B cell (primary cell): ENCODE measurements at regions not wholly inside any gene's neighbourhood (a gene's known extent, or its start where the extent isn't known, plus 50 kb on each side); places are given as distances from the start of the nearest gene placed in this dataset.

ENCODE experiments used
- ATAC-seq: fragments of 200-7000 bp; cut with Tn5 transposase; one replicate; pipeline ENCODE4 v1.10.0; 2021; ENCODE audit warnings: low read depth, mild to moderate bottlenecking, moderate number of reproducible peaks, moderate library complexity
- CTCF ChIA-PET: fragments of 350-600 bp; sonication (Branson Sonifier 250); formaldehyde crosslinking; loops from one replicate; lab custom pipeline; 2021; ENCODE audit warnings: antibody characterized with exemption, inconsistent platforms; lab: Charles Lee
- POLR2A ChIA-PET: fragments of 350-600 bp; sonication (Branson Sonifier 250); formaldehyde crosslinking; loops from one replicate; lab custom pipeline; 2021; ENCODE audit warnings: antibody characterized with exemption; lab: Charles Lee
- DNase-seq: peaks from one replicate; pipeline ENCODE4 v3.0.0; 2013
- H2AFZ ChIP-seq: 2 replicates; pipeline ENCODE4 v1.6.1; 2012; ENCODE audit warnings: mild to moderate bottlenecking, low read depth, low read length; ENCODE audit not compliant: insufficient read depth, poor library complexity, severe bottlenecking
- H3K27ac ChIP-seq, 2 donors: 1 replicate in 1 of 2; 2 replicates in 1 of 2; pipeline ENCODE4 v1.5.1; 2012 to 2013; ENCODE audit warnings: low read length in 2 of 2, mild to moderate bottlenecking in 2 of 2, moderate library complexity in 1 of 2
- H3K27me3 ChIP-seq, 4 experiments: fragments of 200-600 bp in 1 of 4; sonication (generic) in 1 of 4; replicated peaks in 1 of 4; 1 replicate in 2 of 4; 2 replicates in 2 of 4; pipeline versions ENCODE4 v1.6.1 to v1.7.0; 2013 to 2016; ENCODE audit warnings: low read length in 3 of 4, mild to moderate bottlenecking in 2 of 4, mixed read lengths in 1 of 4, moderate library complexity in 1 of 4; ENCODE audit not compliant: insufficient read depth in 4 of 4, control insufficient read depth in 3 of 4; ENCODE audit errors: control extremely low read depth in 1 of 4
- H3K36me3 ChIP-seq, 2 experiments: replicated peaks in 1 of 2; 1 replicate in 1 of 2; 2 replicates in 1 of 2; pipeline versions ENCODE4 v1.6.1 to v1.7.1; 2013; ENCODE audit warnings: low read length in 1 of 2; ENCODE audit not compliant: insufficient read depth in 2 of 2, control insufficient read depth in 1 of 2; ENCODE audit errors: control extremely low read depth in 1 of 2, extremely low read depth in 1 of 2
- H3K4me1 ChIP-seq, 2 donors: fragments of 200-600 bp in 1 of 2; sonication (generic) in 1 of 2; 1 replicate in 1 of 2; 2 replicates in 1 of 2; pipeline versions ENCODE4 v1.5.1 to v1.6.1; 2013 to 2017; ENCODE audit warnings: low read length in 2 of 2; ENCODE audit not compliant: control insufficient read depth in 2 of 2, insufficient read depth in 2 of 2
- H3K4me2 ChIP-seq: replicated peaks from 2 replicates; pipeline ENCODE3; 2012; ENCODE audit warnings: mild to moderate bottlenecking, low read depth, low read length; ENCODE audit not compliant: poor library complexity, severe bottlenecking
- H3K4me3 ChIP-seq, 5 experiments: fragments of 200-600 bp in 1 of 5; sonication (generic) in 1 of 5; 1 replicate in 3 of 5; 2 replicates in 2 of 5; pipeline versions ENCODE4 v1.5.1 to v1.7.0; 2011 to 2016; ENCODE audit warnings: low read length in 4 of 5, mild to moderate bottlenecking in 4 of 5, low read depth in 2 of 5, control low read depth in 1 of 5, moderate library complexity in 1 of 5; ENCODE audit not compliant: insufficient read depth in 1 of 5; ENCODE audit errors: control extremely low read depth in 1 of 5, extremely low read depth in 1 of 5
- H3K79me2 ChIP-seq: fragments of 200-600 bp; sonication (generic); one replicate; pipeline ENCODE4 v1.6.0; 2016; ENCODE audit warnings: low read length; ENCODE audit not compliant: control insufficient read depth, insufficient read depth
- H3K9ac ChIP-seq: fragments of 200-600 bp; sonication (generic); 2 replicates; pipeline ENCODE4 v1.6.1; 2017; ENCODE audit warnings: mild to moderate bottlenecking, low read length, moderate library complexity
- H3K9me3 ChIP-seq, 3 donors: one replicate each; pipeline versions ENCODE4 v1.6.1 to v1.7.1; 2013; ENCODE audit warnings: low read length in 2 of 3; ENCODE audit not compliant: control insufficient read depth in 2 of 3, insufficient read depth in 1 of 3; ENCODE audit errors: control extremely low read depth in 1 of 3
- H4K20me1 ChIP-seq: 2 replicates; pipeline ENCODE4 v1.6.0; 2012; ENCODE audit warnings: mild to moderate bottlenecking, low read length; ENCODE audit not compliant: insufficient read depth, control insufficient read depth, poor library complexity, severe bottlenecking
- H3K27ac Mint-ChIP-seq: one replicate; pipeline ENCODE4 v1.8.0; 2021; ENCODE audit warnings: mixed read lengths
- H3K27me3 Mint-ChIP-seq: one replicate; pipeline ENCODE4 v1.8.0; 2021; ENCODE audit warnings: mixed read lengths
- H3K4me1 Mint-ChIP-seq: one replicate; pipeline ENCODE4 v1.8.0; 2021; ENCODE audit warnings: mixed read lengths
- H3K4me3 Mint-ChIP-seq: one replicate; pipeline ENCODE4 v1.8.0; 2021; ENCODE audit warnings: mixed read lengths
- H3K9me3 Mint-ChIP-seq: one replicate; pipeline ENCODE4 v1.8.0; 2022; ENCODE audit warnings: mixed read lengths; ENCODE audit not compliant: insufficient read depth
- CTCF ChIP-seq: fragments of 200-600 bp; IDR thresholded peaks from one replicate; pipeline ENCODE4 v1.8.0; 2022; ENCODE audit warnings: antibody characterized with exemption, mild to moderate bottlenecking
- EZH2 ChIP-seq: IDR thresholded peaks from 2 replicates; pipeline ENCODE4 v1.6.1; 2012; ENCODE audit warnings: borderline replicate concordance, low read depth, mild to moderate bottlenecking, moderate library complexity, low read length; ENCODE audit not compliant: insufficient read depth, poor library complexity, severe bottlenecking
- WGBS: methylation state at CpG from one replicate; pipeline ENCODE4 v1.1.5; 2013; ENCODE audit warnings: missing lambda C conversion rate; ENCODE audit not compliant: insufficient coverage; 5-methylcytosine and 5-hydroxymethylcytosine counted together
- intact Hi-C: fragments of 100-400 bp; cut with micrococcal nuclease; formaldehyde crosslinking; loops from one replicate; pipeline ENCODE4 v1.10.0; 2022

DNA sequence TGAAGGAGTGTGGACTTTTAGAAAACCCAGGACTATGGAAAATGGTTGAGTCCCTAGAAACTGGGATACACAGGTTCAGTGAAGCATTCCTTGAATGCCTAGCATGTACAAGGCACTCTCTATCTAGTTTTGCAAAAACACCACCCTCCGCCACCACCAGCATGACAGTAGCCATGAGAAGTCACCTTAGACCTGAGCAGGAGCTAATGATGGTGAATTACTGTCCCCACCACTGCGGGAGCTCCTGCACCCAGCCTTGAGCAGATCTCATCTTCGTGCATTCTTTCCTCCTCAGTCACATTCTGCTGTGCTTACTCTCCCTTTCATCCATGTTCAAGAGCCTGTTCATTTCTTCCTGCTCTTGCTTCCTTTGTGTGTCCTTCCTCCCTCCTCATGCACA, 86.2 kb upstream of the ZNF516 start:
- H4K20me1 ChIP-seq, result no peaks in the 10 kb centered on the region
- Mint-ChIP-seq H3K9me3 (no peaks in the 10 kb centered on the region), H3K27me3 (peaks cover 8% of the 10 kb centered on the region), H3K4me1 (peaks cover 2% of the 10 kb centered on the region), H3K27ac (no peak overlapping the region), H3K4me3 (no peak overlapping the region)
- POLR2A ChIA-PET, result no interaction called here
- H3K9ac ChIP-seq, result no peak overlapping the region
- H2AFZ ChIP-seq, result no peak overlapping the region
- TF ChIP-seq EZH2, result no peak
- no peak for TF ChIP-seq CTCF
- no peaks in the 10 kb centered on the region for H3K36me3 ChIP-seq
- H3K27me3 ChIP-seq, result peaks cover 0 to 12% (median 0%) of the 10 kb centered on the region in 4 experiments
- no peak overlapping the region for H3K4me3 ChIP-seq
- CTCF ChIA-PET, result no interaction called here
- no peak overlapping the region for H3K4me2 ChIP-seq
- intact Hi-C loops, result no loop called here
- no peaks in the 10 kb centered on the region for H3K4me1 ChIP-seq
- peaks cover 0 to 11% (median 0%) of the 10 kb centered on the region in 3 donors for H3K9me3 ChIP-seq
- no peaks in the 10 kb centered on the region for H3K79me2 ChIP-seq
- ATAC-seq (no peak), DNase-seq (no peak)
- no peak overlapping the region for H3K27ac ChIP-seq
- 87% methylated on average over 3 of the region's 3 CpGs for WGBS

DNA sequence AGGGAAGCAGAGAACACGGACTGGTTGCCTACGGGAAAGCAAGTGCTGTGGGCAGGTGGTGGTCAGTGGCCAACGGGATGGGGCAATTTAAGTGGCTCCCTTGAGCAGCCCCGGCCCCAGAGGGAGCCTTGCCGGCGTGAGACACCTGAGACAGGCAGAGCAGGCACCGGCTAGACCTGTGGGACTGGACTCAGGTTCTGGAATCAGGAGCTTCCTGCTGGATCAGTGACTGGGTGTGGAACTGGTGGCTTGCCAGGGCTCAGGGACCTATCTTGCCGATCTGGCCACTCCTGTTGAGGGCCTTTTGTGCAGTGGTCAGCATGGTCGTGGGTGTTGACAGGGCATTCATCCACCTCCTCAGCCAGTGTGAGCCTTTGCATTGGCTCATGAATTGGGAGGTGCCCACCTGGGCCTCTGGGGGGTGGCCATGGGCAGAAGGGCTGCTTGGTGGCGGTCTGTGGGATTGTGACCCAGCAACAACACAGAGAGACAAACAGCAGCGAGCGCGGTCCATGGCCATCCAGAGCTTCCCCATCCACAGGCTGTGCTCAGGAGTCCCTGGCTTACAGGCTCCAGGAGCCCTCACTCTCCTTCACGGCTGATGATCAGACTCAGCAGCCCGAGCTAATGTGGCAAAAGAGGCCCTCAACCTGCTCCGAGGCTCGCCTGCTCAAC, 85.4 kb upstream of the ZNF516 start:
- Mint-ChIP-seq H3K27ac (no peak overlapping the region), H3K4me3 (no peak overlapping the region), H3K27me3 (peaks cover 17% of the 10 kb centered on the region), H3K4me1 (peaks cover 2% of the 10 kb centered on the region), H3K9me3 (no peaks in the 10 kb centered on the region)
- no peak for ATAC-seq
- Histone ChIP-seq H3K9me3 (peaks cover 0 to 11% (median 0%) of the 10 kb centered on the region in 3 donors), H3K4me1 (no peaks in the 10 kb centered on the region), H2AFZ (no peak overlapping the region), H3K36me3 (no peaks in the 10 kb centered on the region), H3K4me2 (no peak overlapping the region), H3K27me3 (peaks cover 0 to 12% (median 0%) of the 10 kb centered on the region in 4 experiments), H3K4me3 (no peak overlapping the region), H4K20me1 (no peaks in the 10 kb centered on the region), H3K79me2 (no peaks in the 10 kb centered on the region), H3K9ac (no peak overlapping the region), H3K27ac (no peak overlapping the region)
- POLR2A ChIA-PET, result no interaction called here
- intact Hi-C loops, result no loop called here
- CTCF ChIA-PET, result no interaction called here
- DNase-seq, result no peak
- whole genome bisulfite sequencing, result 92% methylated on average over 16 of the region's 17 CpGs
- TF ChIP-seq EZH2 (no peak), CTCF (no peak)
